NT2/D1 (cell line): ENCODE measurements at regions not wholly inside any gene's neighbourhood (a gene's known extent, or its start where the extent isn't known, plus 50 kb on each side); places are given as distances from the start of the nearest gene placed in this dataset.

Experiments
- DNase-seq: peaks from one replicate; pipeline ENCODE4 v3.0.0-alpha.2; 2011; ENCODE audit warnings: low read depth, low spot score
- H3K27me3 ChIP-seq: 2 replicates; pipeline ENCODE4 v1.6.0; 2011; ENCODE audit warnings: mild to moderate bottlenecking; ENCODE audit not compliant: insufficient read length, insufficient read depth
- H3K36me3 ChIP-seq: 2 replicates; pipeline ENCODE4 v1.6.1; 2011; ENCODE audit warnings: mild to moderate bottlenecking, low read length, mixed read lengths; ENCODE audit not compliant: insufficient read depth, insufficient read length
- H3K4me1 ChIP-seq: 2 replicates; pipeline ENCODE4 v1.5.1; 2011; ENCODE audit not compliant: insufficient read depth, insufficient read length
- H3K4me3 ChIP-seq: 2 replicates; pipeline ENCODE4 v1.5.1; 2011; ENCODE audit warnings: low read depth; ENCODE audit not compliant: insufficient read length
- H3K9ac ChIP-seq: 2 replicates; pipeline ENCODE4 v1.6.0; 2011; ENCODE audit warnings: low read depth; ENCODE audit not compliant: insufficient read length
- H3K9me3 ChIP-seq: 2 replicates; pipeline ENCODE4 v1.5.1; 2011; ENCODE audit warnings: mild to moderate bottlenecking, low read length; ENCODE audit not compliant: insufficient read depth
- SUZ12 ChIP-seq: IDR thresholded peaks from 2 replicates; pipeline ENCODE4 v1.6.1; 2011; ENCODE audit not compliant: insufficient read length, insufficient read depth; ENCODE audit errors: extremely low read depth
- YY1 ChIP-seq: IDR thresholded peaks from 2 replicates; pipeline ENCODE4 v1.6.1; 2011; ENCODE audit not compliant: insufficient read length, insufficient read depth
- ZNF274 ChIP-seq: IDR thresholded peaks from 2 replicates; pipeline ENCODE4 v1.6.1; 2011; ENCODE audit warnings: mild to moderate bottlenecking, low read depth, low read length

DNA sequence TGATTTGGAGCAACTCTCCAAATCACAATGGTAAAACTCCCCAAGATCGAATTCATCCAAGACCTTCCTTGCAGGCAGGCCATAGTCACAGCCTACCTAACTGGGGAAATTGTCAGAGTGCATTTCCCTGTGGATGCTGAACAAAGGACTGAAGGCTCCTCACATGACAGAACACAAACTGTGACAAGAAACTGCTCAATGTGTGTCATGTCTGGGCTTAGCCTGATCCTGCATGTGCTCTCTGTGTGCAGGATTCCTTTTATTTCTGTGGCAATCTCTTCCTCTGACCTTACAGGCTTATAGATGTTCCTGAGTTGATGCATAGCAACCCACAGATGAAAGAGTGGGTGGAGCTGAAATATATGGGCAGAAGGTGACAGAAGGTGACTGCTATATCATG lies 465.8 kb downstream of the ICE1 start:
- no peak overlapping the region for H3K9ac ChIP-seq
- peaks cover 2% of the 10 kb centered on the region for H3K27me3 ChIP-seq
- TF ChIP-seq SUZ12, result no peak
- no peak for TF ChIP-seq YY1
- TF ChIP-seq ZNF274, result no peak

DNA sequence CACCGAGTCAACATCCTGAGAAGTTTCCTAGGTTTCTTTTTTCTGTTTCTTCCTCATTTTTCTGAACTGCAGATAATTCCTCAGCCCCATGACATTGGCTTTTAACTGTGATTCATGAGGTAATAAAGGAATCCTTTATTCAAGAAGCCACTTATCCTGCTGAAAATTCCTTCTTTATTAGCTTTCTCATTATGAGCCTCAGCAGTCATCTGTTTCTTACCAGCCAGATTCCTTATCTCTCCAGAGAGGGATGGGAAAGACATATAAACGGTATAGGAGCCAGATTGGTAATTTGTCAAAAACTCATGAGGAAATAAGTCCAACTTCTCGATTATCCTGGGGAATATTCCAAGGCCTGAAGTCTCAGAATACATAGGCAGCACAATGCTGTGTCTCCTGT lies 465.4 kb downstream of the ICE1 start:
- no peak overlapping the region for H3K4me3 ChIP-seq
- TF ChIP-seq SUZ12 (no peak), YY1 (no peak), ZNF274 (no peak)
- no peak for DNase-seq
- H3K9ac ChIP-seq, result no peak overlapping the region
- no peaks in the 10 kb centered on the region for H3K4me1 ChIP-seq
- no peaks in the 10 kb centered on the region for H3K9me3 ChIP-seq
- H3K36me3 ChIP-seq, result no peaks in the 10 kb centered on the region
- peaks cover 2% of the 10 kb centered on the region for H3K27me3 ChIP-seq

More for the DNA sequence above, 465.8 kb downstream of the ICE1 start:
- DNase-seq, result no peak
- Histone ChIP-seq H3K4me1 (no peaks in the 10 kb centered on the region), H3K4me3 (no peak overlapping the region), H3K9me3 (no peaks in the 10 kb centered on the region), H3K36me3 (no peaks in the 10 kb centered on the region)

DNA sequence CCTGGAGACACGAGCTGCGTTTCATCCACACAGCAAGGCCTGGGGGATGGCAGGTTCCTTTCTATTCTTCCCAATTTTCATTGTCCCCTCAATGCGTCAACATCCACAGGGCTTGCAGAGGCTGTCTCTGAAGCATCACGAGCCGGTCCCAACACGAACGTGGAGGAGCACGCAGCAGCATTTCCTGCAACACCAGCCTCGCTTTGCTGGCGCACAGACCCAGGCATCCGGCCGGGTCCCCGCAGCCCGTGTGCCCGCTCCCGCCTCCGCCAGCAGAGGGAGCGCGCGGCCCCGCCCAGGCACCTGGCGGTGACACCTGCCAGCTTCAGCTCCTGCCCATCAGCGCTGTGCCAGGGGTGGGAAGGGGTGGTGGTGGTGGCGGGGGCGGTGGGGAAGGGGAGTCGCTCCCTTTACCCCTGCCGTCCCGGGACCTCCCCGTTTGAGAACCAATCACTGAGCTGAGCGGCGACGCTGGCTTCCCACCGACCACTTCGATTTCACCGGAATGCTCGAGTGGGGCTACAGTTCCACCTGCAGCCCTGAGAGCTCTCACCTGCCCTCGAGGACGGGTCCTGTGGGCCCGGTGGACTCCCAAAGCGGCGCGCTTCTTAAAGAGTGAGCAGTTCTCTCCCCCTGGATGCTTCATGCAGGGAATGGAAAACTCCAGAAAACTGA lies 464.5 kb downstream of the ICE1 start:
- H3K4me3 ChIP-seq, result no peak overlapping the region
- TF ChIP-seq ZNF274 (no peak), SUZ12 (no peak), YY1 (no peak)
- peaks cover 2% of the 10 kb centered on the region for H3K27me3 ChIP-seq
- H3K9me3 ChIP-seq, result no peaks in the 10 kb centered on the region
- H3K4me1 ChIP-seq, result no peaks in the 10 kb centered on the region
- H3K9ac ChIP-seq, result no peak overlapping the region
- no peaks in the 10 kb centered on the region for H3K36me3 ChIP-seq
- no peak for DNase-seq

DNA sequence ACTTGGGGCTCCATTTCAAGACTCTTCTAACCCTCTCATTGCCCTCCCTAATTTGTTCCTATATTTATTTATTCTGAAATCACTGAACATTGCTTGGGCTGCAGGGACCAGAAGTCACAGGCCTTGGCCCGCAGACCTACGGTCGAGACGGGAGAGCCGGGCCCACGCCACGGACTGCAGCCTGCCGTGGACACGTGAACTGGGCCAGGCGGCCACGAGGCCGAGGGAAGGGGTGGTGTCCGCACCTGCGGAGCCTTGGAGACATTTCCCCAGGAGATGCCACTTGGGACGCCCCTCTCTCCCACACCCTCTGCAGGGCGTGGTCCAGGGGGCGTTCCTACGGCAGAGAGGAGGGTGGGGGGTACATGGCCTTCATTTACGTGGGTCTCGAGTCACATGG lies 463.9 kb downstream of the ICE1 start:
- Histone ChIP-seq H3K36me3 (no peaks in the 10 kb centered on the region), H3K9ac (no peak overlapping the region), H3K4me3 (no peak overlapping the region), H3K4me1 (no peaks in the 10 kb centered on the region), H3K9me3 (no peaks in the 10 kb centered on the region), H3K27me3 (peaks cover 2% of the 10 kb centered on the region)
- DNase-seq, result no peak
- TF ChIP-seq YY1, result no peak
- no peak for TF ChIP-seq SUZ12
- TF ChIP-seq ZNF274, result no peak

DNA sequence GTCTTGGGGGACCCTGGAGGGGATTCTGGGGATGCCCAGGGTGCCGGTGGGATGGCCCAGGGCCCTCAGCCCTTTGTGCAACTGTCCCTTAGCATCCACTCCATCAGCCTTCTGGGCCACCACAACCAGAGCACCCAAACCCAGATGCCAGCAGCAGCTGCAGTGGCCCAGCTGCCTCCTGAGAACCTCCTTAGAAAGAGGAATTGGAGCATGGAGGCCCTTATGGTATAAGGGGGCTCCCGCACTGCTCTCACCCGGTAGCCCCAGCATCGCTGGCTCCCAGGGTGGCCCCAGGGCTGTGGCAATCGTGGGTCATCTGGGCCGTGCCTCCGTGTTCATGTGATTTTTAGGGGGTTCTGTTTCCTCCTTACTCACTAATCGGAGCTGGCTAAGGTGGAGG lies 463.3 kb downstream of the ICE1 start:
- DNase-seq, result no peak
- Histone ChIP-seq H3K36me3 (no peaks in the 10 kb centered on the region), H3K27me3 (peaks cover 2% of the 10 kb centered on the region), H3K9me3 (no peaks in the 10 kb centered on the region), H3K4me3 (no peak overlapping the region), H3K4me1 (no peaks in the 10 kb centered on the region), H3K9ac (no peak overlapping the region)
- TF ChIP-seq SUZ12, result no peak
- no peak for TF ChIP-seq YY1
- no peak for TF ChIP-seq ZNF274

DNA sequence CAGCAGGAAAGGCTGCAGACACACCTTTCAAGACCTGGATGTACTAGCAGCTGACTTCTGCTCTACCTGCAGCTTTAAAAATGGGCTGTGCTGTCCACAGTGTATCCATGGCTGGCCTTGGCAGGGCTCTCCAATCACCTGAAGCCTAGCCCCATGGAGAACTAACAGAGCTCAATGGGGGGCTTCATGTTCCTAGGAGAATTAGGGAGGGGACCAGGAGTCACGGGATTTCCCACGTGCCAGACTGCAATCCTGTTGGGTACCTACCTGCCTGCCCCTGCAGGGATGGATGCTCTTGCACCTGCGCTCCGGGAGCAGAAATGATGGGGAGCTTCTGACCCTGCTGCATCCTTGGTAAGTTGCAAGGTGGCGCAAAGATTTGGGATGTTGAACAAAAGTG lies 462.1 kb downstream of the ICE1 start:
- H3K4me1 ChIP-seq, result no peaks in the 10 kb centered on the region
- TF ChIP-seq YY1 (no peak), SUZ12 (no peak), ZNF274 (no peak)
- DNase-seq, result no peak
- H3K4me3 ChIP-seq, result no peak overlapping the region
- peaks cover 2% of the 10 kb centered on the region for H3K27me3 ChIP-seq
- H3K9ac ChIP-seq, result no peak overlapping the region
- H3K9me3 ChIP-seq, result no peaks in the 10 kb centered on the region
- no peaks in the 10 kb centered on the region for H3K36me3 ChIP-seq

DNA sequence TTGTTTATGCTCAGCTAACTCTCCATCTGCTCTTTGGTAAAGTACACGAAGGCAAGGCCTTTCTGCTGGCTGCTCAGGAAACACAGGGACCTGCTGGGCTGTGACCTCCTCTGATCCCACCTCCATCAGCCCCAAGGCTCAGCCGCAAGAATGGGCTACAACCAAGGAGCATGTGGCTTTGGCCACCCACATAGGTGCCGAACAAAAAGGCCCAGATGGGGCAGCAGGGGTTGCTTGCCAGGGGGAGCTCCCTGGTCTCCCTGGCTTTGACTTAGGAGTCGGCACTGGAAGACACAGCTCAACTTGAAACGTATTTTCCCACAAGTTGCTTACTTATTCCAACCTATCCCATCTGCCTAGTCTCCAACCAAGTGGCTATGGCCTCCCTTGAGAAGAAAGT lies 461.1 kb downstream of the ICE1 start:
- TF ChIP-seq ZNF274, result no peak
- no peak for TF ChIP-seq SUZ12
- TF ChIP-seq YY1, result no peak
- Histone ChIP-seq H3K9ac (no peak overlapping the region), H3K36me3 (no peaks in the 10 kb centered on the region), H3K4me1 (no peaks in the 10 kb centered on the region), H3K27me3 (peaks cover 2% of the 10 kb centered on the region), H3K9me3 (no peaks in the 10 kb centered on the region), H3K4me3 (no peak overlapping the region)
- no peak for DNase-seq
